GM12878 (cell line): ENCODE measurements at regions not wholly inside any gene's neighbourhood (a gene's known extent, or its start where the extent isn't known, plus 50 kb on each side); places are given as distances from the start of the nearest gene placed in this dataset.

Experiments
- ATAC-seq: fragments of 200-7000 bp; cut with Tn5 transposase; 3 replicates; pipeline ENCODE4 v1.9.1; 2020; ENCODE audit warnings: mild to moderate bottlenecking, moderate library complexity
- BruUV-seq: library from RNA; stranded (reverse); fragments of 400-500 nt; replicated peaks from 2 replicates; lab custom pipeline; 2021; lab: Mats Ljungman, UMichigan
- CTCF ChIA-PET: fragments of 300-600 bp; sonication (Branson Sonifier 250); formaldehyde crosslinking; extraction: SDS; loops from one replicate; lab custom pipeline; 2021; ENCODE audit warnings: inconsistent platforms; lab: Yijun Ruan, JAX
- POLR2A ChIA-PET: fragments of 350-600 bp; formaldehyde crosslinking; extraction: SDS; loops from one replicate; lab custom pipeline; 2021; ENCODE audit warnings: inconsistent platforms; lab: Charles Lee
- RAD21 ChIA-PET: fragments of 300-600 bp; sonication (Branson Sonifier 250); formaldehyde crosslinking; loops from one replicate; lab custom pipeline; 2023; ENCODE audit warnings: antibody characterized with exemption; ENCODE audit not compliant: unreplicated experiment; lab: Charles Lee
- SMC1A ChIA-PET: fragments of 300-600 bp; sonication (Branson Sonifier 250); formaldehyde crosslinking; loops from one replicate; lab custom pipeline; 2023; ENCODE audit not compliant: unreplicated experiment, uncharacterized antibody; lab: Charles Lee
- DNase-seq: peaks from one replicate; pipeline ENCODE4 v3.0.0-alpha.2; 2011; ENCODE audit warnings: low read depth, low spot score
- FAIRE-seq: peaks from 3 replicates; lab custom pipeline; 2011; peaks lifted over from hg19 to GRCh38; lab: Jason Lieb, UNC
- H2AFZ ChIP-seq: 2 replicates; pipeline ENCODE4 v1.6.0; 2011; ENCODE audit warnings: low read depth, low read length, control low read depth; ENCODE audit not compliant: control insufficient read depth
- H3K27ac ChIP-seq: 2 replicates; pipeline ENCODE4 v1.5.1; 2011; ENCODE audit warnings: control low read depth; ENCODE audit not compliant: control insufficient read depth, insufficient read depth
- H3K27me3 ChIP-seq, 2 experiments: replicated peaks in 1 of 2; 2 replicates each; pipeline versions ENCODE4 v1.6.0 to v1.6.1; 2011; ENCODE audit warnings: low read length in 1 of 2; ENCODE audit not compliant: control insufficient read depth in 2 of 2, insufficient read depth in 2 of 2
- H3K36me3 ChIP-seq, 2 experiments: 2 replicates each; pipeline ENCODE4 v1.5.1; 2011; ENCODE audit warnings: low read length in 1 of 2; ENCODE audit not compliant: control insufficient read depth in 2 of 2, insufficient read depth in 2 of 2
- H3K4me1 ChIP-seq: 2 replicates; pipeline ENCODE4 v1.6.1; 2011; ENCODE audit warnings: mild to moderate bottlenecking, low read length, moderate library complexity, mixed read lengths; ENCODE audit not compliant: control insufficient read depth, insufficient read depth
- H3K4me2 ChIP-seq: 2 replicates; pipeline ENCODE4 v1.6.0; 2011; ENCODE audit warnings: control low read depth; ENCODE audit not compliant: control insufficient read depth, insufficient read depth
- H3K4me3 ChIP-seq: fragments of 200-600 bp; sonication (generic); 2 replicates; pipeline ENCODE4 v1.5.1; 2016
- H3K79me2 ChIP-seq: 2 replicates; pipeline ENCODE4 v1.6.0; 2011; ENCODE audit warnings: low read length; ENCODE audit not compliant: control insufficient read depth, insufficient read depth
- H3K9ac ChIP-seq: 2 replicates; pipeline ENCODE4 v1.8.0; 2011; ENCODE audit warnings: low read length, control low read depth, mixed read lengths; ENCODE audit not compliant: control insufficient read depth, insufficient read depth
- H3K9me3 ChIP-seq: replicated peaks from 3 replicates; pipeline ENCODE4 v1.5.1; 2011; ENCODE audit warnings: mild to moderate bottlenecking, low read length; ENCODE audit not compliant: control insufficient read depth, insufficient read depth
- H4K20me1 ChIP-seq: 2 replicates; pipeline ENCODE4 v1.6.0; 2011; ENCODE audit not compliant: control insufficient read depth, insufficient read depth
- BRCA1 ChIP-seq: IDR thresholded peaks from 2 replicates; pipeline ENCODE4 v1.6.1; 2011; ENCODE audit warnings: low read depth, low read length, improper control_type of control experiment
- E4F1 ChIP-seq: fragments of 450-650 bp; IDR thresholded peaks from 2 replicates; pipeline ENCODE4 v1.6.1; 2018; ENCODE audit warnings: borderline replicate concordance, mild to moderate bottlenecking; ENCODE audit not compliant: partially characterized antibody
- ETV6 ChIP-seq, 2 experiments: fragments of 450-650 bp in 1 of 2; IDR thresholded peaks in 1 of 2; conservative IDR thresholded peaks in 1 of 2; 2 replicates each; pipeline ENCODE4 v1.6.1; 2014; ENCODE audit warnings: antibody characterized with exemption in 1 of 2, borderline replicate concordance in 1 of 2, low read depth in 1 of 2, mild to moderate bottlenecking in 1 of 2, moderate library complexity in 1 of 2
- GATAD2B ChIP-seq: fragments of 450-650 bp; conservative IDR thresholded peaks from 2 replicates; pipeline ENCODE4 v1.6.1; 2017; ENCODE audit warnings: low read depth, mild to moderate bottlenecking, moderate library complexity
- MXI1 ChIP-seq: fragments of 150-350 bp; IDR thresholded peaks from 2 replicates; pipeline ENCODE4 v1.6.1; 2011; ENCODE audit warnings: low read depth, mild to moderate bottlenecking, inconsistent platforms, low read length, improper control_type of control experiment
- NFYA ChIP-seq: IDR thresholded peaks from 2 replicates; pipeline ENCODE4 v1.6.1; 2011; ENCODE audit warnings: low read depth, mild to moderate bottlenecking, low read length, improper control_type of control experiment, borderline replicate concordance
- SKIL ChIP-seq: fragments of 450-650 bp; IDR thresholded peaks from 2 replicates; pipeline ENCODE4 v1.6.1; 2017; ENCODE audit warnings: mild to moderate bottlenecking, low read depth, inconsistent platforms; ENCODE audit not compliant: poor library complexity, severe bottlenecking
- SMAD1 ChIP-seq: fragments of 450-650 bp; IDR thresholded peaks from 2 replicates; pipeline ENCODE4 v1.6.1; 2018; ENCODE audit warnings: mild to moderate bottlenecking, low read depth; ENCODE audit not compliant: partially characterized antibody
- SUZ12 ChIP-seq: fragments of 200-600 bp; sonication (generic); IDR thresholded peaks from one replicate; pipeline ENCODE4 v1.6.1; 2018; ENCODE audit warnings: antibody characterized with exemption, mild to moderate bottlenecking; ENCODE audit not compliant: unreplicated experiment
- USF1 ChIP-seq: IDR thresholded peaks from 2 replicates; pipeline ENCODE4 v1.6.1; 2011; ENCODE audit warnings: borderline replicate concordance, low read depth, mild to moderate bottlenecking, moderate library complexity, mixed read lengths, low read length; ENCODE audit not compliant: insufficient read depth; ENCODE audit errors: extremely low read length
- WRNIP1 ChIP-seq: IDR thresholded peaks from 2 replicates; pipeline ENCODE4 v1.6.1; 2011; ENCODE audit warnings: low read depth, low read length, improper control_type of control experiment, borderline replicate concordance
- ZBED1 ChIP-seq: IDR thresholded peaks from 2 replicates; pipeline ENCODE4 v1.6.1; 2016; ENCODE audit warnings: borderline replicate concordance
- ZBTB11 ChIP-seq: fragments of 450-650 bp; formaldehyde crosslinking; IDR thresholded peaks from 2 replicates; pipeline ENCODE4 v1.5.0; 2022; ENCODE audit warnings: mild to moderate bottlenecking, missing genetic modification characterization
- WGBS: methylation state at CpG from one replicate; pipeline ENCODE4 v1.1.6; 2016; ENCODE audit warnings: low lambda C conversion rate; ENCODE audit not compliant: insufficient replicate concordance, insufficient coverage; ENCODE audit errors: missing lambda C conversion rate; 5-methylcytosine and 5-hydroxymethylcytosine counted together
- in situ Hi-C: fragments of 300-500 bp; cut with MboI; formaldehyde crosslinking; loops from 9 replicates; pipeline ENCODE4 v1.14.3; 2018; ENCODE audit warnings: mixed read lengths
- intact Hi-C: fragments of 100-400 bp; cut with micrococcal nuclease; formaldehyde crosslinking; loops from one replicate; pipeline ENCODE4 v1.14.2; 2022; ENCODE audit not compliant: unreplicated experiment

- H3K9ac ChIP-seq, result no peak overlapping the region
- ChIA-PET RAD21 (no interaction called here), SMC1A (no interaction called here), POLR2A (no interaction called here), CTCF (interaction anchor here (1.0 to 1.2 kb wide), 2 partner anchors 20 to 821 kb away, joined by 4 read pairs; no protein-coding TSS in a partner anchor)
- H3K79me2 ChIP-seq, result no peaks in the 10 kb centered on the region
- H2AFZ ChIP-seq, result no peak overlapping the region
- BruUV-seq, result no TSS peak
- in situ Hi-C loops (loop anchor here (5.0 to 10.0 kb wide), 3 partner anchors 571 to 823 kb away; no protein-coding TSS in a partner anchor), intact Hi-C loops (loop anchor here (5.0 kb wide), 1 partner anchor 378 kb away; no protein-coding TSS in a partner anchor)
- no peaks in the 10 kb centered on the region for H3K27me3 ChIP-seq
- no peak overlapping the region for H3K27ac ChIP-seq
- no peak for ATAC-seq
- H3K36me3 ChIP-seq, result no peaks in the 10 kb centered on the region
- WGBS, result 25% methylated on average over 3 of the region's 3 CpGs
- no peak overlapping the region for H3K4me2 ChIP-seq
- DNase-seq, result no peak
- FAIRE-seq, result no peak
- no peaks in the 10 kb centered on the region for H3K9me3 ChIP-seq
- no peaks in the 10 kb centered on the region for H4K20me1 ChIP-seq
- H3K4me3 ChIP-seq, result no peak overlapping the region
- no peaks in the 10 kb centered on the region for H3K4me1 ChIP-seq
- no peak for TF ChIP-seq WRNIP1
- TF ChIP-seq ZBED1, result no peak
- no peak for TF ChIP-seq SUZ12
- TF ChIP-seq GATAD2B, result no peak
- no peak for TF ChIP-seq MXI1
- no peak for TF ChIP-seq SKIL
- TF ChIP-seq SMAD1, result no peak
- TF ChIP-seq USF1, result no peak
- no peak for TF ChIP-seq E4F1
- no peak for TF ChIP-seq ETV6 (conservative IDR thresholded peaks at IDR 0.05 in 1 of 2, IDR thresholded peaks at IDR 0.05 in 1 of 2; ENCODE audit: borderline replicate concordance in 1 of 2, low read depth in 1 of 2)
- TF ChIP-seq NFYA, result no peak
- no peak for TF ChIP-seq BRCA1
- TF ChIP-seq ZBTB11, result no peak
These were observed 85.4 kb upstream of the TMEM260 start for GRCh38 chr14:56494167-56494566.
